ENCODE measurements at regions not wholly inside any gene's neighbourhood (a gene's known extent, or its start where the extent isn't known, plus 50 kb on each side); places are given as distances from the start of the nearest gene placed in this dataset.
"Not testable (repeated sequence)": the region's sequence is repeated elsewhere in the genome, so short reads cannot be mapped to it uniquely, and the experiment has no call there.

- no peak for TF ChIP-seq CTCF (IDR thresholded peaks at IDR 0.05; ENCODE audit: insufficient read depth, low read length)
- no peak overlapping the region for H3K4me3 ChIP-seq (ENCODE audit: low read depth, low read length)
- DNase-seq (ENCODE audit: low read depth), result peak; percentile 8
Measured at GRCh38 chr6:145155873-145156782, 579.2 kb downstream of the EPM2A start.

- DNase-seq (ENCODE audit: low read depth); H3K4me3 ChIP-seq (ENCODE audit: low read depth, low read length): not testable (repeated sequence)
Measured at GRCh38 chr6:145158636-145159035, 576.7 kb downstream of the EPM2A start.

GRCh38 chr6:145159921-145160320 lies 575.4 kb downstream of the EPM2A start:
- TF ChIP-seq CTCF (IDR thresholded peaks at IDR 0.05; ENCODE audit: insufficient read depth, low read length), result no peak
- DNase-seq (ENCODE audit: low read depth), result no peak
- H3K4me3 ChIP-seq (ENCODE audit: low read depth, low read length), result no peak overlapping the region

- TF ChIP-seq CTCF (IDR thresholded peaks at IDR 0.05; ENCODE audit: insufficient read depth, low read length), result no peak
- H3K4me3 ChIP-seq (ENCODE audit: low read depth, low read length), result no peak overlapping the region
- DNase-seq (ENCODE audit: low read depth), result no peak
Measured at GRCh38 chr6:145161501-145161900, 573.8 kb downstream of the EPM2A start.

- H3K4me3 ChIP-seq (ENCODE audit: low read depth, low read length), result no peak overlapping the region
- no peak for DNase-seq (ENCODE audit: low read depth)
- TF ChIP-seq CTCF (IDR thresholded peaks at IDR 0.05; ENCODE audit: insufficient read depth, low read length), result no peak
Measured at GRCh38 chr6:145169726-145170224, 565.5 kb downstream of the EPM2A start.

GRCh38 chr6:145175470-145175869 lies 559.9 kb downstream of the EPM2A start:
- no peak for TF ChIP-seq CTCF (IDR thresholded peaks at IDR 0.05; ENCODE audit: insufficient read depth, low read length)
- H3K4me3 ChIP-seq (ENCODE audit: low read depth, low read length), result no peak overlapping the region
- no peak for DNase-seq (ENCODE audit: low read depth)

- no peak overlapping the region for H3K4me3 ChIP-seq (ENCODE audit: low read depth, low read length)
- no peak for DNase-seq (ENCODE audit: low read depth)
- no peak for TF ChIP-seq CTCF (IDR thresholded peaks at IDR 0.05; ENCODE audit: insufficient read depth, low read length)
Measured at GRCh38 chr6:145178391-145178790, 556.9 kb downstream of the EPM2A start.

Measured in fibroblast of the aortic adventitia (primary cell).